DMS153 treated with DMSO at 0.1 percent for 48 hours (cell line): ENCODE measurements at regions not wholly inside any gene's neighbourhood (a gene's known extent, or its start where the extent isn't known, plus 50 kb on each side); places are given as distances from the start of the nearest gene placed in this dataset.
"Not testable (repeated sequence)": the region's sequence is repeated elsewhere in the genome, so short reads cannot be mapped to it uniquely, and the experiment has no call there.

Source experiments
- DNase-seq: peaks from one replicate; lab custom pipeline; 2025; ENCODE audit not compliant: unreplicated experiment; lab: John Stamatoyannopoulos, UW

DNA sequence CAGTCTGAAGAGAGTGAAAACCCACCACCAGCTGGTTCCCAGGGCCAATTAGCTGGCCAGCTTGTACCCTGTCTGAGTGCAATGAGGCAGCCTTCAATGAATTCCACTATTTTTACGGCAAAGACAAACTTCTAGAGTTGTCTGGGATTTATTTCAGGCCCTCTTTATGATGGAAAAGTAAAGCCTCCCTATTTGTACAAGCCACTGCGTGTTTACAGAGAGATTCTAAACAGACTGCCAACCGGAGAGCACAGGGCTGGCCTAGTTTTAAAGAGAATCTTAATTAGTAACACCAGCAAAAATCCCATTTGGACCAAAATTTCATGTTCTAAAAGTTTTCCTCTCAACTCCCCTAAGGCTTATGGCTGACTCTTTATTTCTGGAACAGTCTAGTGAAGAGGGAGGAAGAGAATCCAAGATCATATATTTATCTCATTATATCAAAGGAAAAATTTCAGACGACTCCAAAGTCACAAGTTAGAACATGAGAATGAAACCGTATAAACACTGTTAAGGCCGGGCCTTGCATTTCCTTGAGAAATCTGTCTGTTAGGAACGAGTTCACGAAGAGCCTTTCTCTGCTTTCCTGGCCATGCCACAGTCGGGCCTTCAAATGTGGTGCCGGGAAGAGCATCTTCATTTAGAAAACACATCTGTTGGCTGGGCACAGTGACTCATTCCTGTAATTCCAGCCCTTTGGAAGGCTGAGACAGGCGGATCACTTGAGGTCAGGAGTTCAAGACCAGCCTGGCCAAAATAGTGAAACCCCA lies 724.6 kb upstream of the NRP1 start:
- no peak for DNase-seq

GRCh38 chr10:34055410-34055985 lies 721.0 kb upstream of the NRP1 start:
- not testable (repeated sequence) for DNase-seq

DNA sequence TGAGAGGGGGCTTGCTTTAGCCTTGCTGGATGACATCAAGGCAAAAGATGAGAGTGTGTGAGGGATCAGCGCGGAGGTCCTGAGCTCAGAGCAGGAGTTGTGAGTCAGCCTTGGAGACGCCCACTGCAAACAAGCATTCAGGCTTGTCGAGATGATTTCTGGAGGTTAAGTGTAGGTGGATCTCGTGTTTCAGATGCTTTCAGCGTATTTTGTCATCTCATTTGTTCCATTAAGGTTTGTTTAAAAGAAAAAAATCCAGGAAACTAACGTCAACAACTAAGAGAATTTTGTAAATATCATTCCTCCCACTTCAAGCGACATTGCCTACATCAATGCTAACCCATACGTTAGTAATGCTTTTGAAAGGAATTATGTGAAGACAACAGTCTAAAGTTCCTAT lies 715.4 kb upstream of the NRP1 start:
- DNase-seq, result no peak

GRCh38 chr10:34049469-34049868 lies 715.0 kb upstream of the NRP1 start:
- DNase-seq, result no peak

GRCh38 chr10:34047389-34047788 lies 712.9 kb upstream of the NRP1 start:
- DNase-seq, result no peak

- no peak for DNase-seq
Measured at GRCh38 chr10:34046506-34047034, 712.1 kb upstream of the NRP1 start.

GRCh38 chr10:34045571-34046190 lies 711.2 kb upstream of the NRP1 start:
- no peak for DNase-seq

GRCh38 chr10:34041871-34042270 lies 707.4 kb upstream of the NRP1 start:
- no peak for DNase-seq

DNA sequence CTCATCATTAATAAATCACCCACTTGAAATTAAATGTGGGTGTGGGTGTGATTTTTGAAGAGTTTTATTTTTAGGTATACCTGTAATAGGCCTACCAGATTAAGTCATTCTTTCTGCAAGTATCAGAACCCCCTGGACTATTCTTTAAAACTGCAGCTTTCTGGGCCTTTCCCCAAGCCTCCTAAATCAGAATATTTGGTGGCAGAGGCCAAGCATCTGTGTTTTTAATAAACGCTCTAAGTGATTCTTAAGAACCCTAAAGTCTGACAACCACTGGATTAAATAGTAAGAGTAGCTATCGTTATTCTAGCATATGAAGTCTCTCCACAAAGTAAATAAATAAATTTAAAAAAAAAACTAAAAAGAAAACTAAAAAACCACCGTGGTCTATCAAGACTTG lies 703.0 kb upstream of the NRP1 start:
- no peak for DNase-seq

- DNase-seq, result not testable (repeated sequence)
Measured at GRCh38 chr10:34035241-34035790, 700.8 kb upstream of the NRP1 start.

- no peak for DNase-seq
Measured at GRCh38 chr10:34033078-34033477, 698.6 kb upstream of the NRP1 start.

DNA sequence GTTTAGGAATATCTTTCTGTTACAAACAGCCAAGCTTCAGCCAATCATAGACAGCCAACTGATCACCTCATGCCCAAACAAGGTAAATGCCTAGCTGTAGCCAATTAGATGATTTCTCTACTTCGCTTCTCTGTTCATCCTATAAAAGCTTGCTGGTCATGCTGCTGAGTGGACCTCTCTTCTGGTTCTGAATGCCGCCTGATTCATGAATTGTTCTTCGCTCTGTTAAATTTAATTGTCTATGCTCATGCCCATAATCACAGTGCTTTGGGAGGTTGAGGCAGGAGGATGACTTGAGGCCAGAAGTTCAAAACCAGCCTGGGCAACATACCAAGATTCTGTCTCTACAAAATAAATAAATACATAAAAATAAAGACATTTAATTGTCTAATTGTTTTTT lies 698.1 kb upstream of the NRP1 start:
- DNase-seq, result no peak

- no peak for DNase-seq
Measured at GRCh38 chr10:34031400-34031799, 696.9 kb upstream of the NRP1 start.

- DNase-seq, result no peak
Measured at GRCh38 chr10:34029455-34029854, 695.0 kb upstream of the NRP1 start.

GRCh38 chr10:34028936-34029335 lies 694.5 kb upstream of the NRP1 start:
- no peak for DNase-seq

- DNase-seq, result no peak
Measured at GRCh38 chr10:34024693-34025425, 690.4 kb upstream of the NRP1 start.

DNA sequence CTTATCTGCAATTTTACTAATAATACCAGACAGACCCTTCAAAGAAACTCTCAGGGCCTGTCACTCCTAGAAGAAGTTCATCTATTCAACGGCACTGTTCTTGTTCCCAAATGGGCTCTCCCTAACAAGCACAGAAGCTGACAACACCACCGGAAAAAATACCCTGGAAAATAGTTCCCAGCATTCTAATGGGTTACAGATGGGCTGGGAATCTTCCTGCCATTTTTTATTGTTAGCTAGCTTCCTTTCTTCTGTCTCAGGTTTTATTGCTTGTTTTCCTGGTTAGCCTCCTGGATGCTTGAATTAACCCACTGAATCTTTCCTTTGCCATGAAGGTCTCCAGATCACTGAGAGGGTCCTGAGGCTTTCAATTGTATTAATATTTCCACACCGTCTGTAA lies 689.8 kb upstream of the NRP1 start:
- no peak for DNase-seq

DNA sequence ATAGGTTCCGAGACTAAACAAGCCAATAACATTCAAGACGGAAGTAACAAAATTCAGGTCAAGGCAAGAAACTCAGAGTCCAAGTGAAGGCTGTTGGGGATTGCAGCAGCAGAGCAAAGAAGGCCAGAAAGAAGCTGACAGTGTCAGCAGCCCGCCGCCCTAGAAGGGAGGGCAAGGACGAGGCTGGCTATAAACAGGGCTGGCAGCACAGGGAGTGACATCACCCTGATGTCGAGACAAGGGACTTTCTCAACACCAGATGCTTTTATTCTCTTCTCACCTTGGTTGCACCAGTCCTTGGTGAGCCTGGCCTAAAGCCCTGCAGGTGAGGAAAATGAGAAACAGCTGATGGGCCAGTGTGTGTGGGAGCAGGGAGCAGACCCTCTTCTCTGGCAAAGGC lies 687.7 kb upstream of the NRP1 start:
- DNase-seq, result no peak

DNA sequence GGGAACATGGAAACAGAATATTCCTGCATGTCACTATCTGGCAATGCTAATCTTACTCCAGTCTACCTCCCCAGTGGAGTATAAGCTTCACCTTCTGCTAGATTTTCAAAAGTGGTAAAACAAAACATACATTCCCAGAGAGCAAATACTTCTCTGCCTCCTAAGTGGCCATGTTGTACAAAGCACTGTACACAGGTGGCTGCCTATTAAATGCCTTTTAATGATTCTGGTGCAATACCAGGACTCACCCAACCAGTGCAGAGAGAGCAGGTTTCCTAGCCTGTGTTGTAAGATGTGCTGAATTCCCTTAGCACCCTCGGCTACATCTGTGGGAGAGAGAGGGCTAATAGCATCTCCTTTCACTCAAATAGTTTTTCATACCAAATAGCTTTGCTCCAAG lies 684.3 kb upstream of the NRP1 start:
- no peak for DNase-seq

DNA sequence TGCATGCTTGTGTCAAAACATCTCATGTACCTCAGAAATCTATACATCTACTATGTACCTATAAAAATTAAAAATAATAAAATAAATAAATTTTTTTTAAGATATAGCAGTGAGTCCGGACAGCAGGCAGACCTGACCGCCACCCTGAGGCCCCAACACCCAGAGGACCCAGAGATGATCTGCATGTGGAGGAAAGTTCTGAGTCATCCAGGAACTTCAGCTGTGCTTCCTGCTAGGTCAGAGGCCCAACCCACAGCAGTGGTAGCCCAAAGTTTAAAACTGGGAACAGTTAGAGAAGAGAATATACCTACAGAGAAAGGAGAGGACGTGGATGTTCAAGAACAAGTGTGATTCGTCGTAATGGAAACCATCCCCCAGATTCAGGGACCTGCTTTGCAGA lies 683.7 kb upstream of the NRP1 start:
- DNase-seq, result no peak

DNA sequence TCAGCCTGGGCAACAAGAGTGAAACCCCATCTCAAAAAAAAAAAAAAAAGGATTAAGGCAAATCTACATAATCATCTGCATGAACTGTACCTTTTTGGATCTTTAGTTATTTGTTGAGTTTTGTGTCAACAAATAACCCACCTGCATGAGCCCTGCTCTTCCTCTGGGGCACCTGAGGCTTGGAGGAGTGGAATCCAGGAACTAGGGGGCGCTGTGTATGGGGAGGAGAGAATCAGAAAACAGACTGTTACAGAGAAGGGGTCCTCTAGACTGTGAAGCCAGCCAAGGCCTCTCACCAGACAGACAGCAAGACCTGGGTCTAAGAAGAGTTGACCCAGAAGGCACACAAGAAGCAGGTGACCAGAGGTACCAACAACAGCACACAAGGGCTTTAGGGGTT lies 682.8 kb upstream of the NRP1 start:
- DNase-seq, result no peak
